GM13976 (cell line): ENCODE measurements at regions not wholly inside any gene's neighbourhood (a gene's known extent, or its start where the extent isn't known, plus 50 kb on each side); places are given as distances from the start of the nearest gene placed in this dataset.

Experiments used
- DNase-seq: peaks from one replicate; pipeline ENCODE4 v3.0.0; 2012; ENCODE audit warnings: low spot score
- in situ Hi-C: fragments of 300-500 bp; cut with MboI; formaldehyde crosslinking; loops from one replicate; pipeline ENCODE4 v1.12.0; 2022; ENCODE audit warnings: low sequenced_read_pairs, mixed read lengths, inconsistent platforms; ENCODE audit not compliant: unreplicated experiment
- TF ChIP-seq, protein P1 (sequence below): IDR thresholded peaks from 2 replicates; pipeline ENCODE4 v1.5.1; 2012; ENCODE audit warnings: borderline replicate concordance, mild to moderate bottlenecking; ENCODE audit not compliant: insufficient read depth; ENCODE audit errors: extremely low read depth, missing control alignments, control extremely low read depth

DNA sequence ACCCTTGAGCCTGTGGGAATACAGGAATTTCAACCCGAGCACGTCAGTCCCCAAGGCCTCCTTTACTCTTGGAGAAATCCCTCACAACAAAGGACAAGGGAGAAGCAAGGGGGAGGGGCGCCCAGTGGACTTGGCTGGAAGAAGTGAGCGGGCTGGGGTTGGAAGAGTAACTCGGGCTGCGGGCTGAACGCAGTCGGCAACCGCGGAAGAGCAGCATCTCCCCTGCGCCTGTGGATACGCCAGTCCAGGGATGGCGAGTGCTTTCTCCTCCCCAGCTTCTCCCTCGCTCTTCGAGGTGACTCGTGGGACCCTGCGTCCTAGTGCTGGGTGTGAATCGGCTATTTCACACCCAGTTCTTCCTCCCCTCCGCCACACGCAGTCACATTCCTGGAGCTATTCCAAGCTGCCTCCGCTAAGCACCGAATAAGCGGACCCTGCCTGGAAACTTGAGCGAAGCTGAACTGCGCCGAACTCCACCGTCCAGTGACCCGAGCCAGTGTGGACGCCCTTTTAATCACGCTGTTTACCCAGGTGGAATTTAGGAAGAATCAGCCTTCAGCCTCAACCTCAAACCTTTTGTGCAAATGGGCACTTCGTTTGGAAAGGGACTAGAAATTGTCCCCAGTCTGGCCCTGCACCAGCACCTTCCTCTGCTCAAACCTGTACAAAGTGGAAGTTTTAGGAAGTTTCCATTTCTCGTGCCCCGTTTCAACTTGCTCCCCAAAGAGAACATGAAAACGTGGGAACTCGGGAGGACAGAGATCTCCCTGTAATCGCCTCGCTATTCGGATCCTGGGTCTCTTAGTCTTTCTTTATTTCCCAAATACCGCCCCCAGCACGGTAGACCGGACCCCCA, 64.3 kb upstream of the WDR17 start:
- peak; percentile 32 for DNase-seq
- TF ChIP-seq, protein P1, sequence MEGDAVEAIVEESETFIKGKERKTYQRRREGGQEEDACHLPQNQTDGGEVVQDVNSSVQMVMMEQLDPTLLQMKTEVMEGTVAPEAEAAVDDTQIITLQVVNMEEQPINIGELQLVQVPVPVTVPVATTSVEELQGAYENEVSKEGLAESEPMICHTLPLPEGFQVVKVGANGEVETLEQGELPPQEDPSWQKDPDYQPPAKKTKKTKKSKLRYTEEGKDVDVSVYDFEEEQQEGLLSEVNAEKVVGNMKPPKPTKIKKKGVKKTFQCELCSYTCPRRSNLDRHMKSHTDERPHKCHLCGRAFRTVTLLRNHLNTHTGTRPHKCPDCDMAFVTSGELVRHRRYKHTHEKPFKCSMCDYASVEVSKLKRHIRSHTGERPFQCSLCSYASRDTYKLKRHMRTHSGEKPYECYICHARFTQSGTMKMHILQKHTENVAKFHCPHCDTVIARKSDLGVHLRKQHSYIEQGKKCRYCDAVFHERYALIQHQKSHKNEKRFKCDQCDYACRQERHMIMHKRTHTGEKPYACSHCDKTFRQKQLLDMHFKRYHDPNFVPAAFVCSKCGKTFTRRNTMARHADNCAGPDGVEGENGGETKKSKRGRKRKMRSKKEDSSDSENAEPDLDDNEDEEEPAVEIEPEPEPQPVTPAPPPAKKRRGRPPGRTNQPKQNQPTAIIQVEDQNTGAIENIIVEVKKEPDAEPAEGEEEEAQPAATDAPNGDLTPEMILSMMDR, result no peak
- in situ Hi-C loops, result no loop called here

- TF ChIP-seq, protein P1, result no peak
- DNase-seq, result peak; percentile 70
- in situ Hi-C loops, result no loop called here
These were observed 63.5 kb upstream of the WDR17 start for GRCh38 chr4:176002007-176002613.

DNA sequence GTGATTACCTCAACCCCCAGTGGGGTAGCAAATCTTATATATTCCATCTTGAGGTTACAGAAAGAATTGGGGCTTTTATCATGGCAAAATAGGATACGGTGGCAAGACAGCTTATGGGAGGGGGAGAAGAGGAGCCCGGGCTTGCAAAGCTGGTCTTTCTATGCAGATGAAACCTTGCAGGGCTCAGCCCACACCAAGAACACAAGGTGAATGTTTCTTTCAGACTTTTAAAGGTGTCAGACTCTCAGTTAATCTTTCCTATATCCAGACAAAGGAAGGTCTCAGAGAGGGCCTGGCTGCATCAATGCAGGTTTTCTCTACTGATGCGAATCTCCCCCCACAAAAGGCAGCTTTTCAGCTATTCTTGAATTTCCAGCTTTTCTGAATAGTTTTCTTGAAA, 59.9 kb upstream of the WDR17 start:
- in situ Hi-C loops, result no loop called here
- no peak for DNase-seq

DNA sequence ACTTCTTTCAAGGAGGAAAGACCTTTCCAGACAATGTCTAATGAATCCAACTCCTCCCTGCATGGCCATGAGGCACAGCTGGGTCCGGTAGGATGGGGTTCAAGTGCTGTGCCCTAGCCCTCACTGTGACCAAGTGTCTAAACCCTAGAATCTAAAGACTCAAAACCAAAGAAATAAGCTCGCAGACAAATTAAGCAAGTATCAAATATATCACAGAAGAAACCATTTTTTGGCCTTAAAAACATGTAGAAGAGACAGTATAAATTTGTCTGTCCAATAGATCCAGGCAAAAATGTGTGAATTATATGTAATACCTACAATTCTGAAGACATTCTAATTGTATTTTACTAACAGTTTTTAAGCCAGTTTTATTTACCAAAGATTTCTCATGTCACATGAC, 56.4 kb upstream of the WDR17 start:
- in situ Hi-C loops, result no loop called here
- TF ChIP-seq, protein P1, result no peak
- DNase-seq, result no peak

More for the DNA sequence above, 59.9 kb upstream of the WDR17 start:
- TF ChIP-seq, protein P1, result no peak

GRCh38 chr4:176011529-176011928, 54.1 kb upstream of the WDR17 start:
- DNase-seq, result no peak
- in situ Hi-C loops, result no loop called here
- TF ChIP-seq, protein P1, result no peak

DNA sequence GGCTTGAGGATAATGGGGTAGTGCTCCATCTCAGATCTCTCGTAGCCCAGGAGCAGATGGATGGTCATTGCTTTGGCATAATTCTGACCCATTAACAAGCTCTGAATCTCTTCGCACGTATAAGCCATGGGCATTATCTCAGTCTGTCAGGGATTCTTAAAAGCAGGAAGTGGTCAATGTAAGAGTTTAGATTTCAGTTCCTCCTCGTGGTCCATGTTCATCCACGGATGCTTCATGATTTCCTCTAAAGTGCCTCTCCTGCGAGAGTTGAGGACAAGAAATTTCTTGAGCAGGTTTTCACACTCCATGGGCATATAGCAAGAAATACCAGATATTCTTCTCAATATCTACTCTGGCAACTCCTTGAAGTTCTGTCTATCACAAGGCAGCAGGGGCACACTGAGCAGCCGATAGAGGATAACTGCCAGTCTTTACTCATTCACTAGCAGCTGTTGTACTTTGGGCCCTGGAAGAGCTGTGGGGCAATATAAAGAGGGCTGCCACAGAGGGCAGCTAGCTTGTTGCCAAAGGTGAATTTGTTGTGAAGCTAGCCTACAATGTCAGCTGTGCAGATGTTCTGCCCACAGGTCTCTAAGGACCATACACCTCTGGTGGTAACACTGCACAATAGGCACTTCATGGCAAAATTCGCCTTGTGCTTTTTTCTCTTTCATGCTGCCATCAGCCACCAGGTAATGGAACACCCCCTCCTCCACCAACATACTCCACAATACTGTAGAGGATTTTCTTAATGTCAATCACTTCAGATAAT, 52.0 kb upstream of the WDR17 start:
- TF ChIP-seq, protein P1, result no peak
- in situ Hi-C loops, result no loop called here
- DNase-seq, result no peak
